K562 (cell line): ENCODE measurements at regions not wholly inside any gene's neighbourhood (a gene's known extent, or its start where the extent isn't known, plus 50 kb on each side); places are given as distances from the start of the nearest gene placed in this dataset.

Source experiments
- BACH1 ChIP-seq: fragments of 200-800 bp; sonication (Bioruptor generic); IDR thresholded peaks from 2 replicates; pipeline ENCODE4 v1.6.1; 2016; ENCODE audit warnings: missing genetic modification characterization, missing compliant biosample characterization
- FOSL1 ChIP-seq: fragments of 200-800 bp; sonication (Bioruptor generic); conservative IDR thresholded peaks from 2 replicates; pipeline ENCODE4 v1.6.1; 2016; ENCODE audit warnings: missing genetic modification characterization, missing compliant biosample characterization
- PHF8 ChIP-seq: fragments of 200-600 bp; sonication (generic); IDR thresholded peaks from 2 replicates; pipeline ENCODE4 v1.6.1; 2012; ENCODE audit warnings: mixed run types, mild to moderate bottlenecking, inconsistent platforms, low read length, moderate library complexity, borderline replicate concordance
- POLR2A ChIP-seq: fragments of 450-650 bp; conservative IDR thresholded peaks from 2 replicates; pipeline ENCODE4 v1.6.1; 2016
- TOE1 ChIP-seq, 2 experiments: fragments of 450-650 bp in 1 of 2; sonication (generic) in 1 of 2; formaldehyde crosslinking in 1 of 2; IDR thresholded peaks; 2 replicates each; pipeline versions ENCODE4 v1.7.1 to v1.8.0; 2016 to 2022; ENCODE audit warnings: borderline replicate concordance in 2 of 2, mild to moderate bottlenecking in 2 of 2, antibody characterized with exemption in 1 of 2, inconsistent platforms in 1 of 2, low read depth in 1 of 2, missing genetic modification reagents in 1 of 2, moderate library complexity in 1 of 2
- TF ChIP-seq, protein P1 (sequence below): fragments of 450-650 bp; IDR thresholded peaks from 2 replicates; pipeline ENCODE4 v1.6.1; 2017; ENCODE audit warnings: antibody characterized with exemption, mild to moderate bottlenecking
- TF ChIP-seq, protein P2 (sequence below): fragments of 450-650 bp; formaldehyde crosslinking; IDR thresholded peaks from 2 replicates; pipeline ENCODE4 v1.4.0; 2020; ENCODE audit warnings: mild to moderate bottlenecking, moderate library complexity
- TF ChIP-seq, protein P3 (sequence below): sonication (generic); formaldehyde crosslinking; IDR thresholded peaks from 2 replicates; pipeline ENCODE4 v1.8.1; 2023; ENCODE audit warnings: mild to moderate bottlenecking, missing genetic modification reagents

DNA sequence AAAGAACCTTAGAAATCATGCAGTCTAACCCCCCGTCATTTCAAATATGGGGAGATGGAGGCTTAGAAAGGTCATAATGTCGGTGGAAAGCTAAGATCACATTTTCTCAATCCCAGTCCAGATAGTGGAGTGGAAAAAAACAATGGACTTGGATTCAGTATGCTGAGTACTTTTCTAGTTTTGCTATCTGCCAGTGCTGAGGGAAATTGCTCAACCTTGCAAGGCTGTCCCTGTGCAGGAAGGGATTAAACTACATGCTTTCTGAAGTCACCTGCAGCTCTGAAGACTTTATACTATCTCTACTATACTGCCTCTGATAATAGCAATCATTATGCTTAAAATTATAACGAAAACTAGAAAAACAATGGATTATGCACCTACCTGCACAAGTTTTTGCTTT is 272.8 kb downstream of the LRIG3 start:
- TF ChIP-seq, protein P1, sequence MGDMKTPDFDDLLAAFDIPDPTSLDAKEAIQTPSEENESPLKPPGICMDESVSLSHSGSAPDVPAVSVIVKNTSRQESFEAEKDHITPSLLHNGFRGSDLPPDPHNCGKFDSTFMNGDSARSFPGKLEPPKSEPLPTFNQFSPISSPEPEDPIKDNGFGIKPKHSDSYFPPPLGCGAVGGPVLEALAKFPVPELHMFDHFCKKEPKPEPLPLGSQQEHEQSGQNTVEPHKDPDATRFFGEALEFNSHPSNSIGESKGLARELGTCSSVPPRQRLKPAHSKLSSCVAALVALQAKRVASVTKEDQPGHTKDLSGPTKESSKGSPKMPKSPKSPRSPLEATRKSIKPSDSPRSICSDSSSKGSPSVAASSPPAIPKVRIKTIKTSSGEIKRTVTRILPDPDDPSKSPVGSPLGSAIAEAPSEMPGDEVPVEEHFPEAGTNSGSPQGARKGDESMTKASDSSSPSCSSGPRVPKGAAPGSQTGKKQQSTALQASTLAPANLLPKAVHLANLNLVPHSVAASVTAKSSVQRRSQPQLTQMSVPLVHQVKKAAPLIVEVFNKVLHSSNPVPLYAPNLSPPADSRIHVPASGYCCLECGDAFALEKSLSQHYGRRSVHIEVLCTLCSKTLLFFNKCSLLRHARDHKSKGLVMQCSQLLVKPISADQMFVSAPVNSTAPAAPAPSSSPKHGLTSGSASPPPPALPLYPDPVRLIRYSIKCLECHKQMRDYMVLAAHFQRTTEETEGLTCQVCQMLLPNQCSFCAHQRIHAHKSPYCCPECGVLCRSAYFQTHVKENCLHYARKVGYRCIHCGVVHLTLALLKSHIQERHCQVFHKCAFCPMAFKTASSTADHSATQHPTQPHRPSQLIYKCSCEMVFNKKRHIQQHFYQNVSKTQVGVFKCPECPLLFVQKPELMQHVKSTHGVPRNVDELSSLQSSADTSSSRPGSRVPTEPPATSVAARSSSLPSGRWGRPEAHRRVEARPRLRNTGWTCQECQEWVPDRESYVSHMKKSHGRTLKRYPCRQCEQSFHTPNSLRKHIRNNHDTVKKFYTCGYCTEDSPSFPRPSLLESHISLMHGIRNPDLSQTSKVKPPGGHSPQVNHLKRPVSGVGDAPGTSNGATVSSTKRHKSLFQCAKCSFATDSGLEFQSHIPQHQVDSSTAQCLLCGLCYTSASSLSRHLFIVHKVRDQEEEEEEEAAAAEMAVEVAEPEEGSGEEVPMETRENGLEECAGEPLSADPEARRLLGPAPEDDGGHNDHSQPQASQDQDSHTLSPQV: no peak
- no peak for TF ChIP-seq BACH1 (tag)
- TF ChIP-seq PHF8: no peak
- TF ChIP-seq, protein P2, sequence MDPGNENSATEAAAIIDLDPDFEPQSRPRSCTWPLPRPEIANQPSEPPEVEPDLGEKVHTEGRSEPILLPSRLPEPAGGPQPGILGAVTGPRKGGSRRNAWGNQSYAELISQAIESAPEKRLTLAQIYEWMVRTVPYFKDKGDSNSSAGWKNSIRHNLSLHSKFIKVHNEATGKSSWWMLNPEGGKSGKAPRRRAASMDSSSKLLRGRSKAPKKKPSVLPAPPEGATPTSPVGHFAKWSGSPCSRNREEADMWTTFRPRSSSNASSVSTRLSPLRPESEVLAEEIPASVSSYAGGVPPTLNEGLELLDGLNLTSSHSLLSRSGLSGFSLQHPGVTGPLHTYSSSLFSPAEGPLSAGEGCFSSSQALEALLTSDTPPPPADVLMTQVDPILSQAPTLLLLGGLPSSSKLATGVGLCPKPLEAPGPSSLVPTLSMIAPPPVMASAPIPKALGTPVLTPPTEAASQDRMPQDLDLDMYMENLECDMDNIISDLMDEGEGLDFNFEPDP (CRISPR knock-in tag): no peak
- no peak for TF ChIP-seq FOSL1
- TF ChIP-seq, protein P3, sequence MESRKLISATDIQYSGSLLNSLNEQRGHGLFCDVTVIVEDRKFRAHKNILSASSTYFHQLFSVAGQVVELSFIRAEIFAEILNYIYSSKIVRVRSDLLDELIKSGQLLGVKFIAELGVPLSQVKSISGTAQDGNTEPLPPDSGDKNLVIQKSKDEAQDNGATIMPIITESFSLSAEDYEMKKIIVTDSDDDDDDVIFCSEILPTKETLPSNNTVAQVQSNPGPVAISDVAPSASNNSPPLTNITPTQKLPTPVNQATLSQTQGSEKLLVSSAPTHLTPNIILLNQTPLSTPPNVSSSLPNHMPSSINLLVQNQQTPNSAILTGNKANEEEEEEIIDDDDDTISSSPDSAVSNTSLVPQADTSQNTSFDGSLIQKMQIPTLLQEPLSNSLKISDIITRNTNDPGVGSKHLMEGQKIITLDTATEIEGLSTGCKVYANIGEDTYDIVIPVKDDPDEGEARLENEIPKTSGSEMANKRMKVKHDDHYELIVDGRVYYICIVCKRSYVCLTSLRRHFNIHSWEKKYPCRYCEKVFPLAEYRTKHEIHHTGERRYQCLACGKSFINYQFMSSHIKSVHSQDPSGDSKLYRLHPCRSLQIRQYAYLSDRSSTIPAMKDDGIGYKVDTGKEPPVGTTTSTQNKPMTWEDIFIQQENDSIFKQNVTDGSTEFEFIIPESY: no peak
- TF ChIP-seq TOE1 (IDR thresholded peaks at IDR 0.05; ENCODE audit: borderline replicate concordance): no peak
- TF ChIP-seq TOE1 (CRISPR knock-in tag; IDR thresholded peaks at IDR 0.05; ENCODE audit: borderline replicate concordance, low read depth): no peak
- TF ChIP-seq POLR2A: no peak
